GM12878 (cell line): ENCODE measurements at regions not wholly inside any gene's neighbourhood (a gene's known extent, or its start where the extent isn't known, plus 50 kb on each side); places are given as distances from the start of the nearest gene placed in this dataset.

ENCODE experiments used
- ATAC-seq: fragments of 200-7000 bp; cut with Tn5 transposase; 3 replicates; pipeline ENCODE4 v1.9.1; 2020; ENCODE audit warnings: mild to moderate bottlenecking, moderate library complexity
- BruUV-seq: library from RNA; stranded (reverse); fragments of 400-500 nt; replicated peaks from 2 replicates; lab custom pipeline; 2021; lab: Mats Ljungman, UMichigan
- CTCF ChIA-PET: fragments of 300-600 bp; sonication (Branson Sonifier 250); formaldehyde crosslinking; extraction: SDS; loops from one replicate; lab custom pipeline; 2021; ENCODE audit warnings: inconsistent platforms; lab: Yijun Ruan, JAX
- POLR2A ChIA-PET: fragments of 350-600 bp; formaldehyde crosslinking; extraction: SDS; loops from one replicate; lab custom pipeline; 2021; ENCODE audit warnings: inconsistent platforms; lab: Charles Lee
- RAD21 ChIA-PET: fragments of 300-600 bp; sonication (Branson Sonifier 250); formaldehyde crosslinking; loops from one replicate; lab custom pipeline; 2023; ENCODE audit warnings: antibody characterized with exemption; ENCODE audit not compliant: unreplicated experiment; lab: Charles Lee
- SMC1A ChIA-PET: fragments of 300-600 bp; sonication (Branson Sonifier 250); formaldehyde crosslinking; loops from one replicate; lab custom pipeline; 2023; ENCODE audit not compliant: unreplicated experiment, uncharacterized antibody; lab: Charles Lee
- DNase-seq: peaks from one replicate; pipeline ENCODE4 v3.0.0-alpha.2; 2011; ENCODE audit warnings: low read depth, low spot score
- FAIRE-seq: peaks from 3 replicates; lab custom pipeline; 2011; peaks lifted over from hg19 to GRCh38; lab: Jason Lieb, UNC
- H2AFZ ChIP-seq: 2 replicates; pipeline ENCODE4 v1.6.0; 2011; ENCODE audit warnings: low read depth, low read length, control low read depth; ENCODE audit not compliant: control insufficient read depth
- H3K27ac ChIP-seq: 2 replicates; pipeline ENCODE4 v1.5.1; 2011; ENCODE audit warnings: control low read depth; ENCODE audit not compliant: control insufficient read depth, insufficient read depth
- H3K27me3 ChIP-seq, 2 experiments: replicated peaks in 1 of 2; 2 replicates each; pipeline versions ENCODE4 v1.6.0 to v1.6.1; 2011; ENCODE audit warnings: low read length in 1 of 2; ENCODE audit not compliant: control insufficient read depth in 2 of 2, insufficient read depth in 2 of 2
- H3K36me3 ChIP-seq, 2 experiments: 2 replicates each; pipeline ENCODE4 v1.5.1; 2011; ENCODE audit warnings: low read length in 1 of 2; ENCODE audit not compliant: control insufficient read depth in 2 of 2, insufficient read depth in 2 of 2
- H3K4me1 ChIP-seq: 2 replicates; pipeline ENCODE4 v1.6.1; 2011; ENCODE audit warnings: mild to moderate bottlenecking, low read length, moderate library complexity, mixed read lengths; ENCODE audit not compliant: control insufficient read depth, insufficient read depth
- H3K4me2 ChIP-seq: 2 replicates; pipeline ENCODE4 v1.6.0; 2011; ENCODE audit warnings: control low read depth; ENCODE audit not compliant: control insufficient read depth, insufficient read depth
- H3K4me3 ChIP-seq: fragments of 200-600 bp; sonication (generic); 2 replicates; pipeline ENCODE4 v1.5.1; 2016
- H3K79me2 ChIP-seq: 2 replicates; pipeline ENCODE4 v1.6.0; 2011; ENCODE audit warnings: low read length; ENCODE audit not compliant: control insufficient read depth, insufficient read depth
- H3K9ac ChIP-seq: 2 replicates; pipeline ENCODE4 v1.8.0; 2011; ENCODE audit warnings: low read length, control low read depth, mixed read lengths; ENCODE audit not compliant: control insufficient read depth, insufficient read depth
- H3K9me3 ChIP-seq: replicated peaks from 3 replicates; pipeline ENCODE4 v1.5.1; 2011; ENCODE audit warnings: mild to moderate bottlenecking, low read length; ENCODE audit not compliant: control insufficient read depth, insufficient read depth
- H4K20me1 ChIP-seq: 2 replicates; pipeline ENCODE4 v1.6.0; 2011; ENCODE audit not compliant: control insufficient read depth, insufficient read depth
- CTCF ChIP-seq, 3 experiments: IDR thresholded peaks in 2 of 3; conservative IDR thresholded peaks in 1 of 3; 2 replicates each; pipeline ENCODE4 v1.5.1; 2011; ENCODE audit warnings: low read depth in 3 of 3, low read length in 3 of 3, mild to moderate bottlenecking in 3 of 3, control low read depth in 2 of 3, moderate library complexity in 2 of 3, inconsistent platforms in 1 of 3, mixed read lengths in 1 of 3; ENCODE audit not compliant: control insufficient read depth in 2 of 3, insufficient read depth in 1 of 3; ENCODE audit errors: extremely low read depth in 1 of 3
- EP300 ChIP-seq, 2 experiments: fragments of 150-350 bp in 1 of 2; IDR thresholded peaks; 2 replicates each; pipeline ENCODE4 v1.6.1; 2011 to 2012; ENCODE audit warnings: low read depth in 2 of 2, low read length in 2 of 2, borderline replicate concordance in 1 of 2, improper control_type of control experiment in 1 of 2, inconsistent platforms in 1 of 2; ENCODE audit not compliant: control insufficient read depth in 1 of 2
- HSF1 ChIP-seq: fragments of 150-350 bp; IDR thresholded peaks from 2 replicates; pipeline ENCODE4 v1.6.1; 2014; ENCODE audit warnings: mild to moderate bottlenecking, low read depth, low read length
- NFYB ChIP-seq: IDR thresholded peaks from 2 replicates; pipeline ENCODE4 v1.6.1; 2011; ENCODE audit warnings: low read depth, mild to moderate bottlenecking, low read length, improper control_type of control experiment, moderate library complexity; ENCODE audit not compliant: insufficient read depth
- NR2C2 ChIP-seq: IDR thresholded peaks from 2 replicates; pipeline ENCODE4 v1.6.1; 2011; ENCODE audit warnings: borderline replicate concordance, low read depth; ENCODE audit not compliant: control insufficient read depth, insufficient read length
- SPI1 ChIP-seq: IDR thresholded peaks from 2 replicates; pipeline ENCODE4 v1.6.1; 2011; ENCODE audit warnings: low read depth, mild to moderate bottlenecking, low read length, moderate library complexity, borderline replicate concordance; ENCODE audit not compliant: insufficient read depth
- ZBTB4 ChIP-seq: fragments of 450-650 bp; formaldehyde crosslinking; IDR thresholded peaks from 2 replicates; pipeline ENCODE4 v1.4.0; 2022; ENCODE audit warnings: mild to moderate bottlenecking, moderate library complexity
- ZNF592 ChIP-seq: fragments of 450-650 bp; IDR thresholded peaks from 2 replicates; pipeline ENCODE4 v1.6.1; 2017; ENCODE audit warnings: mild to moderate bottlenecking, moderate library complexity
- ZNF622 ChIP-seq: fragments of 450-650 bp; IDR thresholded peaks from 2 replicates; pipeline ENCODE4 v1.6.1; 2017; ENCODE audit warnings: mild to moderate bottlenecking, inconsistent platforms
- WGBS: methylation state at CpG from one replicate; pipeline ENCODE4 v1.1.6; 2016; ENCODE audit warnings: low lambda C conversion rate; ENCODE audit not compliant: insufficient replicate concordance, insufficient coverage; ENCODE audit errors: missing lambda C conversion rate; 5-methylcytosine and 5-hydroxymethylcytosine counted together
- in situ Hi-C: fragments of 300-500 bp; cut with MboI; formaldehyde crosslinking; loops from 9 replicates; pipeline ENCODE4 v1.14.3; 2018; ENCODE audit warnings: mixed read lengths
- intact Hi-C: fragments of 100-400 bp; cut with micrococcal nuclease; formaldehyde crosslinking; loops from one replicate; pipeline ENCODE4 v1.14.2; 2022; ENCODE audit not compliant: unreplicated experiment

GRCh38 chr3:194974468-194975135 is 288.9 kb downstream of the FAM43A start (continued):
- no peak for TF ChIP-seq ZNF592

- no peaks in the 10 kb centered on the region for H3K79me2 ChIP-seq
- no peak overlapping the region for H3K4me2 ChIP-seq
- H3K4me1 ChIP-seq, result no peaks in the 10 kb centered on the region
- H3K9ac ChIP-seq, result no peak overlapping the region
- H3K36me3 ChIP-seq, result no peaks in the 10 kb centered on the region
- H3K4me3 ChIP-seq, result no peak overlapping the region
- no peak overlapping the region for H2AFZ ChIP-seq
- in situ Hi-C loops (no loop called here), intact Hi-C loops (no loop called here)
- FAIRE-seq (no peak), ATAC-seq (no peak), DNase-seq (no peak)
- H4K20me1 ChIP-seq, result no peaks in the 10 kb centered on the region
- 69% methylated on average over 5 of the region's 5 CpGs for WGBS
- no peak overlapping the region for H3K27ac ChIP-seq
- POLR2A ChIA-PET, result no interaction called here
- SMC1A ChIA-PET, result interaction anchor here (0.5 kb wide), 1 partner anchor 321 kb away, joined by 3 read pairs; no protein-coding TSS in a partner anchor
- H3K27me3 ChIP-seq, result no peaks in the 10 kb centered on the region
- BruUV-seq, result no TSS peak
- H3K9me3 ChIP-seq, result no peaks in the 10 kb centered on the region; the same call in 2 of the 3 replicates
- RAD21 ChIA-PET, result no interaction called here
- CTCF ChIA-PET, result no interaction called here
- TF ChIP-seq CTCF (IDR thresholded peaks at IDR 0.05 in 2 of 3, conservative IDR thresholded peaks at IDR 0.05 in 1 of 3; ENCODE audit: control insufficient read depth in 2 of 3, extremely low read depth in 1 of 3, insufficient read depth in 1 of 3, low read depth in 3 of 3, low read length in 3 of 3) (no peak), EP300 (IDR thresholded peaks at IDR 0.05; ENCODE audit: borderline replicate concordance in 1 of 2, control insufficient read depth in 1 of 2, low read depth in 2 of 2, low read length in 2 of 2) (no peak), ZNF622 (no peak), NR2C2 (no peak), ZBTB4 (CRISPR knock-in tag) (no peak), SPI1 (no peak), HSF1 (no peak), NFYB (no peak)
These were observed 290.4 kb downstream of the FAM43A start for GRCh38 chr3:194976049-194976451.
